ELR (cell line): ENCODE measurements at regions not wholly inside any gene's neighbourhood (a gene's known extent, or its start where the extent isn't known, plus 50 kb on each side); places are given as distances from the start of the nearest gene placed in this dataset.
"Not testable (repeated sequence)": the region's sequence is repeated elsewhere in the genome, so short reads cannot be mapped to it uniquely, and the experiment has no call there.

Experiments
- DNase-seq: peaks from one replicate; pipeline ENCODE4 v3.0.0-alpha.2; 2015; ENCODE audit warnings: low read depth

GRCh38 chr5:42989190-42989589, 50.9 kb downstream of the ANXA2R start:
- DNase-seq, result no peak

GRCh38 chr5:42988568-42988967, 51.6 kb downstream of the ANXA2R start:
- DNase-seq, result no peak

GRCh38 chr5:42985129-42986037, 54.7 kb downstream of the ANXA2R start:
- peak; percentile 90 for DNase-seq

GRCh38 chr5:42984307-42984706, 55.8 kb downstream of the ANXA2R start:
- peak; percentile 73 for DNase-seq

GRCh38 chr5:42982107-42982622, 58.0 kb downstream of the ANXA2R start:
- DNase-seq, result no peak

GRCh38 chr5:42981417-42982106, 58.6 kb downstream of the ANXA2R start:
- not testable (repeated sequence) for DNase-seq

- DNase-seq, result not testable (repeated sequence)
Observed at GRCh38 chr5:42981015-42981414, 59.1 kb downstream of the ANXA2R start.

- DNase-seq, result not testable (repeated sequence)
Observed at GRCh38 chr5:42980391-42980790, 59.7 kb downstream of the ANXA2R start.

- DNase-seq, result not testable (repeated sequence)
Observed at GRCh38 chr5:42979242-42979641, 60.9 kb downstream of the ANXA2R start.

GRCh38 chr5:42974536-42974935, 65.6 kb downstream of the ANXA2R start:
- DNase-seq, result no peak

- no peak for DNase-seq
Observed at GRCh38 chr5:42970636-42971559, 69.2 kb downstream of the ANXA2R start.

- DNase-seq, result no peak
Observed at GRCh38 chr5:42965934-42966333, 74.2 kb downstream of the ANXA2R start.

- no peak for DNase-seq
Observed at GRCh38 chr5:42963412-42963811, 76.7 kb downstream of the ANXA2R start.

- DNase-seq, result no peak
Observed at GRCh38 chr5:42962124-42962523, 78.0 kb downstream of the ANXA2R start.

- DNase-seq, result no peak
Observed at GRCh38 chr5:42960506-42960905, 79.6 kb downstream of the ANXA2R start.

- no peak for DNase-seq
Observed at GRCh38 chr5:42956551-42956950, 83.6 kb downstream of the ANXA2R start.

- no peak for DNase-seq
Observed at GRCh38 chr5:42953041-42953440, 87.1 kb downstream of the ANXA2R start.

GRCh38 chr5:42952578-42952974, 87.5 kb downstream of the ANXA2R start:
- no peak for DNase-seq

GRCh38 chr5:42951293-42951840, 88.8 kb downstream of the ANXA2R start:
- DNase-seq, result no peak

GRCh38 chr5:42950456-42951292, 89.4 kb downstream of the ANXA2R start:
- peak; percentile 100 for DNase-seq

- no peak for DNase-seq
Observed at GRCh38 chr5:42950116-42950455, 90.0 kb downstream of the ANXA2R start.
